UCSD-AML1 (cell line): ENCODE measurements at regions not wholly inside any gene's neighbourhood (a gene's known extent, or its start where the extent isn't known, plus 50 kb on each side); places are given as distances from the start of the nearest gene placed in this dataset.

Source experiments
- DNase-seq: peaks from one replicate; lab custom pipeline; 2025; ENCODE audit not compliant: unreplicated experiment; lab: John Stamatoyannopoulos, UW

DNA sequence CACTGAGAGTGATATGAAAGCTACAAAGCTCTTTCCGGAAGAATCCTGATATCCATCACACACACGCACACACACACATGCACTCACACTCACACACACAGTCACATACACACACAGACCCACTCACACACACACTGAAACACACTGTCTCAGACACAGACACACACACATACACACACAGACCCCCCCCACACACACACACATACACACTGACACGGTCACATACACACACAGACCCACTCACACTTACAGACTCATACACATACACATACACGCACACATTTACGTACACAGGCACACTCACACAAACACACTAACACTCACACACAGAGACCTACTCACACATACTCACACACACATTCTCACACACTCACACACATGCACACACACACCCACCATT, 58.6 kb downstream of the LIG4 start:
- no peak for DNase-seq

- DNase-seq: peak; percentile 25
Measured at GRCh38 chr13:108155185-108156106, 59.9 kb downstream of the LIG4 start.

DNA sequence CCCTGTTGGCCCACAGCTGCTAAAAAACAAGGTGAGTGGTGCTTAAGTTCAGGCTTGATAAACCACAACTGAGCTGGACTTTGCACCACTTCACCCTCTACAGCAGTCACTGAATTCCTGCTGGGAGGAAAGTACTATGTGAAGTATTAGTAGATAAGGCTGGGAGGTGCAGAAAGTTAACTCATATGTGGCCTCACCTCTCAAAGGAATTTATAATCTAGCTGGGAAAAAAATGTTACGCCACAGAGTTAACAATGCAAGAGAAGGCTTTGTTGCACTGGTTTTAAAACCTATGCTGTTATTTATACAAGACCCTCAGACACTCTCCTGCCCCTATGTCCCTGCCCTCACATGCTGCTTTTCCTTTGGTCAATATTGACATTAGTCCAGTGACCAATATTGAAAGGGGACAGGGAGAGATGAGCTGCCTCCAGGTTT, 60.9 kb downstream of the LIG4 start:
- DNase-seq: no peak

- DNase-seq: no peak
Measured at GRCh38 chr13:108146642-108147041, 68.7 kb downstream of the LIG4 start.

- no peak for DNase-seq
Measured at GRCh38 chr13:108142702-108143436, 72.5 kb downstream of the LIG4 start.

- no peak for DNase-seq
Measured at GRCh38 chr13:108137176-108137575, 78.2 kb downstream of the LIG4 start.

- no peak for DNase-seq
Measured at GRCh38 chr13:108127406-108127805, 87.9 kb downstream of the LIG4 start.

DNA sequence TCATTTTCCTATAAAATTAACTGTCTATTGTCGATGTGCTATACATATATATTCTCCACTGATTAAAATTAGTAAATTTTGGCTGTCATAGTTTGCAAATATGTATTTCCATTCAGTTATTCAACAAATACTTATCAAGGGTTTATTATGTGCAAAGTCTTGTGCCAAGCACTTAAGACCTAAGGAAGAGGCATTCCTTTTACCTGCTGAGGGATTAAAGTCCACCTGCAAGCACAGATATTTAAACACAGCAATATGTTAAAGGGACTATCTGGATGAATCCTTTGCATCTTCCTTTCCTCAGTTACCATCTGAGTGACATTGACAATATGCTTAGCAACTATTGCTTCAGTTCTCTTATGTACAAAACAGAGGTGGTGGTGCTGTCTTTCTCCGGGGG, 89.3 kb downstream of the LIG4 start:
- DNase-seq: no peak

GRCh38 chr13:108121406-108121805, 93.9 kb downstream of the LIG4 start:
- DNase-seq: no peak

- no peak for DNase-seq
Measured at GRCh38 chr13:108120856-108121255, 94.5 kb downstream of the LIG4 start.

GRCh38 chr13:108120302-108120701, 95.0 kb downstream of the LIG4 start:
- no peak for DNase-seq

GRCh38 chr13:108115738-108116137, 99.6 kb downstream of the LIG4 start:
- DNase-seq: no peak

- no peak for DNase-seq
Measured at GRCh38 chr13:108113407-108113806, 101.9 kb downstream of the LIG4 start.

DNA sequence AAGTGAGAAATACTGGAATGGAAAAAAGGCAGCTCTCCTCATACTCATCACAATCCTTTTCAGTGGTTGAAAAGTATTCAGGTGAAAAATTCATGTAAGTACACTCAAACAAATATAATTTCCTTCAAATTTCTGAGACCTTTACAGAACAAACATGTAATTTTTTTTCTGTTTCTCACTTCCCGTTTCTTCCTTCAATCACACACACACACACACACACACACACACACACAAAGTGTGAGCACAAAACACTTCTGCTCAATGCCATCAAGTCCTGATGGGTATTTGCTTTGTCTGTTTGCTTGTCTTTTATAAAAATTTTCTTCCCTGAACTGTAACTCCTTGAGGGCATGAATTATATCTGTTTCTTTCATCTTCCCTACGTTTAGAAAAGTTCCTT, 110.6 kb downstream of the LIG4 start:
- DNase-seq: no peak

DNA sequence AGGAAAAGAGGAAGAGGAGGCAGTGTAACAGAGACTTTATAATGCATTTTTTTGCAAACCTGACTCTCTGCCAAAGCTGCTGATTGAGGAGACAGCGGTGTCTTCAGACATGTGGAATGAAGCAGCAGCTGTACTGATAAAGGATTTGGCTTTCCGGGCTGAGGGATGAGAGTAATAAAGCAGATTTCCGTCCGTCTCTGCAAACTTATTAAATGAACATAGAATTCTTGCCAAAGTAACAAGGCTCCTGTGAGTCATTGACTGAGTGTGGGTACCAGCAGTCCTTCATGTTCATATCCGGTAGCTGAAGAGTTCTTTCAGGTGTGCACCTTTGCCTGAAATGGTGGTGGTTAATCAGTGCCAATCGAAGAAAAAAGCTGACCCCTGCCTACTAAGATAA, 112.6 kb downstream of the LIG4 start:
- DNase-seq: no peak

DNA sequence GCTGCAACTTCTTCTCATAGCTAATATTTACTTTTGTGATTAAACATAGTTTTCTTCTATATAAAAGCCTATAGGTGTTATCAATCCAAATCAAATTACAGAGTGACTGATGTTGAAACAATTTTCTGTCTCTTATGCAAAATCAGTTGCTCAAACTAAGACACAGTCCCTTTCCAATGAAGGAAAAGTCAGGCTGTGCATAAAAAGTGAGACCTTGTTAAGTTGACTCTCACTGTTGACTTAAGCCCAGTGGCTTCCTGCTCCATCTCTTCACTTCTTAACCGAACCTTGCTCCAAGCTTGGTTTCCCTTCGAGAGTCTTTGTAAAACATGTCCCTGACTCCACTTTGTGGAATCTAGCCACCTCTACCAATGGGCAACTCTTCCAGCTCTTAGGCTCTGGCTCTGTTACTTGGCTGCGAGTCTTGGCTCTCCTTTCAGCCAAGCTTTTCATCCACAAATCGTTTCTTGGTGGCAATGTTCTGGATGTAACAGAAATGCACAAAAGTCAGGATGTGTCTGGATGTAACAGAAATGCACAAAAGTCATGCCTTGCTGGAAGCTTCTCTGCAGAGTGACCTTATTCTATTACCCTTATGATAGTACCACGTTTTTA, 118.9 kb downstream of the LIG4 start:
- no peak for DNase-seq

DNA sequence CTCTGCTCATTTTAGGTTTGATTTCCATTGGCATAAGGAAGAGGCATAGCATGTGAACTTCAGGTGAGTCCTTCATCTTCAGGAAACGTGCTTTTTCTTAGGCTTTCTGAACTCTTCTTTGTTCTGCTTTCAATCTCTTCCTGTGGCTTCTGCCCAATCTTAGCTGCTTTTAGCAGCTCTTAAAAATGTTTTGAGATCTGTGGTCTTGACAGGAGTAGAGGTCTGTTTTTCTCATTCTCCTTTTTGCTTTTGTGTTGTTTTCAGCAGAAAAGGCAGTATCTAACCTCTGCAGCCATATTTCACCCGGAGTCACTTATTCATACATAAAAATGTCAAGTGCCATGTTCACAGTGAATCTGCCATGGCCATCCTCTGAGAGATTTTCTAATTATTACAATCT, 120.3 kb downstream of the LIG4 start:
- DNase-seq: no peak

DNA sequence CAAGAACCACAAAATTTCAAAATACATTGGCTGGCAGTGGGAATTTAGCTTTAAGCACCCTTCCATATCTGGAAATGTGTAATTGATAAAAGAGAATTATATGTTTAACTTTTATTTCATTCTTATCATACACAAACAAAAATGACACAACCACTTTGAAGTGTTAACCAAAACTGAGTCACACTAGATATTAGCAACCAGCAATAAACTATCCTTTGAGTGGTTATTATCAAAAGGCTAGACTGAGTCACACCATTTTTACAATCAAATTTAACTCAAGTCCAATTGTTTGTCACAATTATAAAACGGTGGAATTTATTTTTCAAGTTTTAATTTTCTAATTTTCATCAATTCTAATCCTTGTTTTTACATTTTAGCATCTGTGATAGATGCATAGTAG, 121.7 kb downstream of the LIG4 start:
- DNase-seq: no peak

- no peak for DNase-seq
Measured at GRCh38 chr13:108087810-108088209, 127.5 kb downstream of the LIG4 start.

- DNase-seq: no peak
Measured at GRCh38 chr13:108086678-108087077, 128.7 kb downstream of the LIG4 start.

DNA sequence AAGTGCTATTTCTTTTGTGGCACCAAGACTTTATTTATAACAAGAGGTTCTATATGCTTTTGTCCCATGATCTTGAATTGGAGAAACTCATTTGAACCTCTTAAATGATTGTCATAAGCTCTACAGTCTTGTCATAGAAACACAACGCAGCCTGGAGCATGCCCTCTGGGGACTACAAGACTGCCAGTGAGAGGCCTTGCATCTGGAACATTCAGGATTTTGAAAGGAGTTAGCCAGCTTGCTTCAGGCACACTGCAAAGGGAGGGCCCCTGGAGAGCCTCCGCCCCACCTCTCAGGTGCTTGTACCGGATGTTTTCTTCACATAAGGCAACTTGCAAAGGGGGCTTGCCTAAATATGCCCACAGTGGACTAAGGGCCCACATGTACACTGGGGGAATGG, 130.5 kb downstream of the LIG4 start:
- no peak for DNase-seq

DNA sequence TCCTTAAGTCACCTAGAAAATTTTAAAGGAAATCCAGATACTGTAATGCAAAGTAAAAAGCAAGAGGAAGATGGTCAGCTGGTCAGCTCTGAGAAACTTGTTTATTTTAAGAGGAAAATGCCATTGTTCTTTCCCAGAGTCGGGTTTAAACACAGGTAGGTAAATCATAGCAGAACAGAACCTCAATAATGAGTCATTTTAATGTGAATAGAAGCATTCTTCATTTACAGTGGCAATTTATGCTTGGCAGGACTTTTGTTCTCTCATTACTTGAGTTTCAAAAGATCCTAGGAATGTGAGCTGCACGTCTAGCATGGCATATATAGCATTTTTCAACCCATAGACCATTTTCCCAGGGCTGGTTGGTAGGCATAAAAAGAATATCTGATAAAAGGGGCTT, 132.3 kb downstream of the LIG4 start:
- no peak for DNase-seq
